ENCODE measurements at regions not wholly inside any gene's neighbourhood (a gene's known extent, or its start where the extent isn't known, plus 50 kb on each side); places are given as distances from the start of the nearest gene placed in this dataset.

- TF ChIP-seq EZH2 (IDR thresholded peaks at IDR 0.05; ENCODE audit: insufficient read depth, poor library complexity, severe bottlenecking) (no peak), EZH2phosphoT487 (IDR thresholded peaks at IDR 0.05; ENCODE audit: insufficient read depth, low read depth) (no peak)
Measured at GRCh38 chr7:108908456-108908855, 338.8 kb downstream of the DNAJB9 start.
